HG02610 (cell line): ENCODE measurements at regions not wholly inside any gene's neighbourhood (a gene's known extent, or its start where the extent isn't known, plus 50 kb on each side); places are given as distances from the start of the nearest gene placed in this dataset.
"Not testable (repeated sequence)": the region's sequence is repeated elsewhere in the genome, so short reads cannot be mapped to it uniquely, and the experiment has no call there.

Source experiments
- ATAC-seq: cut with Tn5 transposase; IDR thresholded peaks from one replicate; pipeline ENCODE4 v1.9.1; 2021; ENCODE audit warnings: mild to moderate bottlenecking, moderate library complexity; ENCODE audit not compliant: unreplicated experiment

- ATAC-seq = no peak
Observed at GRCh38 chr16:7866144-7866543, 533.5 kb downstream of the RBFOX1 start.

GRCh38 chr16:7865393-7865792 lies 532.7 kb downstream of the RBFOX1 start:
- not testable (repeated sequence) for ATAC-seq

- no peak for ATAC-seq
Observed at GRCh38 chr16:7861891-7862582, 529.4 kb downstream of the RBFOX1 start.

- no peak for ATAC-seq
Observed at GRCh38 chr16:7853197-7853596, 520.6 kb downstream of the RBFOX1 start.

GRCh38 chr16:7849841-7850240 lies 517.2 kb downstream of the RBFOX1 start:
- no peak for ATAC-seq

- ATAC-seq = no peak
Observed at GRCh38 chr16:7843261-7843660, 510.6 kb downstream of the RBFOX1 start.

GRCh38 chr16:7839568-7839967 lies 506.9 kb downstream of the RBFOX1 start:
- no peak for ATAC-seq

GRCh38 chr16:7834771-7835431 lies 502.3 kb downstream of the RBFOX1 start:
- no peak for ATAC-seq

GRCh38 chr16:7820816-7821215 lies 488.2 kb downstream of the RBFOX1 start:
- no peak for ATAC-seq

GRCh38 chr16:7805686-7806396 lies 473.2 kb downstream of the RBFOX1 start:
- no peak for ATAC-seq

GRCh38 chr16:7804635-7805195 lies 472.1 kb downstream of the RBFOX1 start:
- no peak for ATAC-seq

- no peak for ATAC-seq
Observed at GRCh38 chr16:7792346-7792745, 459.7 kb downstream of the RBFOX1 start.

GRCh38 chr16:7791028-7791590 lies 458.5 kb downstream of the RBFOX1 start:
- no peak for ATAC-seq

- ATAC-seq = no peak
Observed at GRCh38 chr16:7775072-7775488, 442.4 kb downstream of the RBFOX1 start.

GRCh38 chr16:7772722-7773121 lies 440.1 kb downstream of the RBFOX1 start:
- ATAC-seq = no peak

- ATAC-seq = not testable (repeated sequence)
Observed at GRCh38 chr16:7769091-7769490, 436.4 kb downstream of the RBFOX1 start.

GRCh38 chr16:7765079-7765550 lies 432.5 kb downstream of the RBFOX1 start:
- no peak for ATAC-seq

GRCh38 chr16:7763111-7763510 lies 430.5 kb downstream of the RBFOX1 start:
- ATAC-seq = no peak
